ENCODE measurements at regions not wholly inside any gene's neighbourhood (a gene's known extent, or its start where the extent isn't known, plus 50 kb on each side); places are given as distances from the start of the nearest gene placed in this dataset.
"Not testable (repeated sequence)": the region's sequence is repeated elsewhere in the genome, so short reads cannot be mapped to it uniquely, and the experiment has no call there.

GRCh38 chr10:8172604-8173003 is 118.1 kb downstream of the GATA3 start:
- no peak overlapping the region for H3K4me3 ChIP-seq (replicated peaks in 1 of 2; ENCODE audit: low read depth in 2 of 2, low read length in 2 of 2)
- TF ChIP-seq CTCF (IDR thresholded peaks at IDR 0.05; ENCODE audit: low read depth, low read length), result no peak
- no peak for DNase-seq (ENCODE audit: low read depth in 2 of 2)

- TF ChIP-seq CTCF (IDR thresholded peaks at IDR 0.05; ENCODE audit: low read depth, low read length), result no peak
- no peak overlapping the region for H3K4me3 ChIP-seq (replicated peaks in 1 of 2; ENCODE audit: low read depth in 2 of 2, low read length in 2 of 2)
- DNase-seq (ENCODE audit: low read depth in 2 of 2), result no peak
Measured at GRCh38 chr10:8173243-8173865, 118.9 kb downstream of the GATA3 start.

GRCh38 chr10:8173866-8174243 is 119.4 kb downstream of the GATA3 start:
- TF ChIP-seq CTCF (IDR thresholded peaks at IDR 0.05; ENCODE audit: low read depth, low read length), result no peak
- no peak for DNase-seq (ENCODE audit: low read depth in 2 of 2)
- H3K4me3 ChIP-seq (replicated peaks in 1 of 2; ENCODE audit: low read depth in 2 of 2, low read length in 2 of 2), result no peak overlapping the region

GRCh38 chr10:8174762-8175161 is 120.3 kb downstream of the GATA3 start:
- no peak for DNase-seq (ENCODE audit: low read depth in 2 of 2)
- H3K4me3 ChIP-seq (replicated peaks in 1 of 2; ENCODE audit: low read depth in 2 of 2, low read length in 2 of 2), result no peak overlapping the region
- no peak for TF ChIP-seq CTCF (IDR thresholded peaks at IDR 0.05; ENCODE audit: low read depth, low read length)

- not testable (repeated sequence) for DNase-seq (ENCODE audit: low read depth in 2 of 2)
Measured at GRCh38 chr10:8177526-8177925, 123.0 kb downstream of the GATA3 start.

GRCh38 chr10:8179773-8180172 is 125.3 kb downstream of the GATA3 start:
- DNase-seq (ENCODE audit: low read depth in 2 of 2); H3K4me3 ChIP-seq (replicated peaks in 1 of 2; ENCODE audit: low read depth in 2 of 2, low read length in 2 of 2): not testable (repeated sequence)

More at GRCh38 chr10:8177526-8177925, 123.0 kb downstream of the GATA3 start:
- H3K4me3 ChIP-seq (replicated peaks in 1 of 2; ENCODE audit: low read depth in 2 of 2, low read length in 2 of 2), result not testable (repeated sequence)

GRCh38 chr10:8180360-8181109 is 126.0 kb downstream of the GATA3 start:
- H3K4me3 ChIP-seq (replicated peaks in 1 of 2; ENCODE audit: low read depth in 2 of 2, low read length in 2 of 2), result no peak overlapping the region
- no peak for DNase-seq (ENCODE audit: low read depth in 2 of 2)
- no peak for TF ChIP-seq CTCF (IDR thresholded peaks at IDR 0.05; ENCODE audit: low read depth, low read length)
